Rectal smooth muscle tissue (tissue), 1 donor: ENCODE measurements at regions not wholly inside any gene's neighbourhood (a gene's known extent, or its start where the extent isn't known, plus 50 kb on each side); places are given as distances from the start of the nearest gene placed in this dataset.

Source experiments
- H3K27ac ChIP-seq: one replicate; pipeline ENCODE4 v1.7.0; 2013; ENCODE audit warnings: low read depth, low read length, inconsistent platforms
- H3K27me3 ChIP-seq: one replicate; pipeline ENCODE4 v1.7.0; 2013; ENCODE audit warnings: low read length; ENCODE audit not compliant: control insufficient read depth, insufficient read depth
- H3K36me3 ChIP-seq: one replicate; pipeline ENCODE4 v1.7.0; 2013; ENCODE audit warnings: low read length; ENCODE audit not compliant: control insufficient read depth, insufficient read depth
- H3K4me1 ChIP-seq: one replicate; pipeline ENCODE4 v1.7.0; 2013; ENCODE audit warnings: low read length; ENCODE audit not compliant: control insufficient read depth, insufficient read depth
- H3K4me3 ChIP-seq: one replicate; pipeline ENCODE4 v1.7.0; 2013; ENCODE audit warnings: low read length
- H3K9ac ChIP-seq: one replicate; pipeline ENCODE4 v1.7.0; 2013; ENCODE audit warnings: low read length

DNA sequence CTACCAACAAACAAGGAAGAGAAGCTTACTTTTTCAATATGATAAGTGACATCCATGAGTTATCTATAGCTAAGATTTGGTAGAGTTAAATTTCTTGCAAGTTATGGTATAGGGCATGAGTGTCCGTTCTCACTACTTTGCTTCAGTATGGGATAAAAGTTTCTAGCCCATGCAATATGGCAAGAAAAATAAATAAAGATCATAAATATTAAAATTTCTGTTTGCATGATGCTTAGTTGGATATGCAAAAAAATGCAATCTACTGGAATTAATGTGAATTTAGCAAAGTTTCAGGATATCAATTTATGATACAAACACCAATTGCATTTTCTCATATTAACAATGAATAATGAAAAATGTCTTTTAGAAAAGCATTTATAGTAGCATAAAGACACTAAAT, 148.7 kb upstream of the ADARB2 start:
- no peak overlapping the region for H3K9ac ChIP-seq
- no peaks in the 10 kb centered on the region for H3K36me3 ChIP-seq
- no peaks in the 10 kb centered on the region for H3K4me1 ChIP-seq
- no peak overlapping the region for H3K27ac ChIP-seq
- H3K4me3 ChIP-seq = no peak overlapping the region
- H3K27me3 ChIP-seq = no peaks in the 10 kb centered on the region

DNA sequence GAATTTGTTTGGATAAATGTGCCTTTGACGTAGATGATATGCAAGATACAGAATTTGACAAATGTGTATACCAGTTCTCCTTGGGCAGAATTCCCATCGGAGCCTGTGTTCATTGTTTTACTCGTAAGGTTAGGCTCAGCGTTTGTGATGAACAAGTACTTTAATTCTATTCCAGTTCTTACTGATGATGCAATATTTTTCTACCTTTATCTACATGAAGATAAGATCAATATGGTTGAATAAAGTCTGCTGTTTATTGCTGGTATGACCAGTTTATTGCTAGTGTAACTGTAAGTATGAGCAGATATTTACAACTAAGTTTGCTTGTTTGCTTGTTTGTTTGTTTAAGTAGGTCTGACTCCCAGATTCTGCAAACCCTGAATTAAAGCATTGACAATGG, 145.4 kb upstream of the ADARB2 start:
- no peaks in the 10 kb centered on the region for H3K27me3 ChIP-seq
- H3K4me3 ChIP-seq = no peak overlapping the region
- no peak overlapping the region for H3K9ac ChIP-seq
- H3K36me3 ChIP-seq = no peaks in the 10 kb centered on the region
- H3K27ac ChIP-seq = no peak overlapping the region
- no peaks in the 10 kb centered on the region for H3K4me1 ChIP-seq

- Histone ChIP-seq H3K36me3 (no peaks in the 10 kb centered on the region), H3K27ac (no peak overlapping the region), H3K4me1 (no peaks in the 10 kb centered on the region), H3K9ac (no peak overlapping the region), H3K27me3 (no peaks in the 10 kb centered on the region), H3K4me3 (no peak overlapping the region)
Measured at GRCh38 chr10:1882180-1882579, 144.9 kb upstream of the ADARB2 start.

GRCh38 chr10:1881636-1882035, 144.3 kb upstream of the ADARB2 start:
- H3K27ac ChIP-seq = no peak overlapping the region
- no peaks in the 10 kb centered on the region for H3K4me1 ChIP-seq
- no peaks in the 10 kb centered on the region for H3K27me3 ChIP-seq
- no peak overlapping the region for H3K4me3 ChIP-seq
- no peaks in the 10 kb centered on the region for H3K36me3 ChIP-seq
- H3K9ac ChIP-seq = no peak overlapping the region

DNA sequence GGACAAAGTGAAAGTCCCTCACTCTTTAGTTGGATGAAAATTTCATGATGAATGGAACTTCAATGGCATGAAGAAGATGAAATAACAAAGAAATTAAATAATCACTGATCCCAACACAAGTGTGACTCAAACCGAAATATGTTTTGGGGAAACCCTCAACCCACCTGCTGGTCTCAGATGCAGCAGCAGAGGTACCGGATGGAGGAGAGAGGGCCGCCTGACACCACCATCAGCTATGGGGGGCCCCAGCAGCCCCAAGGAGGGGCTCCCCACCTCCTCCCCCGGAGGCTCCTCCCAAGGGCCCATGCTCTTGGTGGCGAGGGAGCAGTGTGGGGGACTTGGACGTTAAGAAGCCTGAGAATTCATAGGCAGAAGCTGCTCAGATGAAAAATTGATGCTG, 137.2 kb upstream of the ADARB2 start:
- no peak overlapping the region for H3K4me3 ChIP-seq
- H3K36me3 ChIP-seq = no peaks in the 10 kb centered on the region
- H3K4me1 ChIP-seq = no peaks in the 10 kb centered on the region
- H3K9ac ChIP-seq = no peak overlapping the region
- no peaks in the 10 kb centered on the region for H3K27me3 ChIP-seq
- H3K27ac ChIP-seq = no peak overlapping the region

- Histone ChIP-seq H3K4me1 (no peaks in the 10 kb centered on the region), H3K27ac (no peak overlapping the region), H3K4me3 (no peak overlapping the region), H3K36me3 (no peaks in the 10 kb centered on the region), H3K9ac (no peak overlapping the region), H3K27me3 (no peaks in the 10 kb centered on the region)
Measured at GRCh38 chr10:1873661-1874315, 136.5 kb upstream of the ADARB2 start.

- Histone ChIP-seq H3K36me3 (no peaks in the 10 kb centered on the region), H3K9ac (no peak overlapping the region), H3K27ac (no peak overlapping the region), H3K27me3 (no peaks in the 10 kb centered on the region), H3K4me1 (no peaks in the 10 kb centered on the region), H3K4me3 (no peak overlapping the region)
Measured at GRCh38 chr10:1872151-1872726, 134.9 kb upstream of the ADARB2 start.

DNA sequence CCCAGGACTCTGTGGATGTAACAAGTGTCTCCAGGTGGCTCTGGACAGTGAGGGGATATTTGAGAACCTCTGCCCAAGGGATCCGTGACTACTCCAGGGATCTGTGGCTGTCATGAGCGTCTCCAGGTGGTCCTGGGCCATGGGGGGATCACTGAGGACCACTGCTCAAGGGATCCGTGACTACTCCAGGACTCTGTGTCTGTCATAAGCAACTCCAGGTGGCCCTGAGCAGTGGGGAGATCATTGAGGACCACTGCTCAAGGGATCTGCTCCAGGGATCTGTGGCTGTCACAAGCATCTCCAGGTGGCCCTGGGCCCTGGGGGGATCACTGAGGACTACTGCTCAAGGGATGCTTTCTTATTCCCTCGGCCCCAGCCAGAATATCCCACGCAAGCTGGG, 133.2 kb upstream of the ADARB2 start:
- Histone ChIP-seq H3K4me3 (no peak overlapping the region), H3K27me3 (no peaks in the 10 kb centered on the region), H3K36me3 (no peaks in the 10 kb centered on the region), H3K27ac (no peak overlapping the region), H3K9ac (no peak overlapping the region), H3K4me1 (no peaks in the 10 kb centered on the region)

DNA sequence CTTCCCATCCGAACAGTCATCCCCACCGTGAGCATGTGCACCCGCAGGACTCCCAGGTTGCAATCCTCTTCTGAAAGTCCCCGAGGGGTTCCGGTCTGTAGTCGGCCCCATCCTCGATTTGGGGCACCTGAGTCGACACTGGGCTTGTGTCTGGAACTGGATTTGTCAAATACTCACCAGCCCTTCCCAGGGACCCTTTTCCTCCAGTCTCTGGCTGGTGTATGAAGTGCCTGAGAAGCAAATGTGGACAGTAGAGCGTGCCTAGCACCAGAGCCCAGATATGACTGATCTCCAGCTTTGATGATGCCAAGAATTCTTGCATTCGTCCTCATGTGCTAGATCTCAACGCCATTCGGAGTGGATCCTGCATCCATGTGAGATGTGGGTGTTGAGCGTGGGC, 132.5 kb upstream of the ADARB2 start:
- no peaks in the 10 kb centered on the region for H3K36me3 ChIP-seq
- H3K9ac ChIP-seq = no peak overlapping the region
- H3K4me3 ChIP-seq = no peak overlapping the region
- no peaks in the 10 kb centered on the region for H3K27me3 ChIP-seq
- no peak overlapping the region for H3K27ac ChIP-seq
- no peaks in the 10 kb centered on the region for H3K4me1 ChIP-seq

DNA sequence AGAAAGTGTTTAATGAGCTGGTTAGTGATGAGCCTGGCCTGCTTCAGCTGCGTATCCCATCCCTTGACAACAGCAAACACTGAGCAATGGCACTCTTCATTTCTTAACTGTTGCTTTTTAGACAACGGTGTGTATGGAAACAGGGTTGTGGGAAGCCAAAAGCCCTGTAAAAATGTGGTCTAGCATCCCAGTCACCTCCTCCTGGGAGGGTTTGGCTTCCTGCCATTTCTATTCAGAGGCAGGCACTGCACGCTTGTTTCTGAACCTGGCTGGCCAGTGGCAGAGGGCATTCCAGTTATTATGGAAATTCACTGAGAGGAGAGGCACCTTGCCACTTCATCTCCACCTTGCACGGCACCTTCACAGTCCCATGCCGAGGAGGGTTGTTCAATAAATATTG, 123.0 kb upstream of the ADARB2 start:
- no peaks in the 10 kb centered on the region for H3K4me1 ChIP-seq
- H3K9ac ChIP-seq = no peak overlapping the region
- H3K36me3 ChIP-seq = no peaks in the 10 kb centered on the region
- no peak overlapping the region for H3K4me3 ChIP-seq
- no peak overlapping the region for H3K27ac ChIP-seq
- no peaks in the 10 kb centered on the region for H3K27me3 ChIP-seq

- H3K27me3 ChIP-seq = no peaks in the 10 kb centered on the region
- no peak overlapping the region for H3K9ac ChIP-seq
- H3K36me3 ChIP-seq = no peaks in the 10 kb centered on the region
- H3K4me1 ChIP-seq = no peaks in the 10 kb centered on the region
- H3K4me3 ChIP-seq = no peak overlapping the region
- no peak overlapping the region for H3K27ac ChIP-seq
Measured at GRCh38 chr10:1858547-1858946, 121.2 kb upstream of the ADARB2 start.

DNA sequence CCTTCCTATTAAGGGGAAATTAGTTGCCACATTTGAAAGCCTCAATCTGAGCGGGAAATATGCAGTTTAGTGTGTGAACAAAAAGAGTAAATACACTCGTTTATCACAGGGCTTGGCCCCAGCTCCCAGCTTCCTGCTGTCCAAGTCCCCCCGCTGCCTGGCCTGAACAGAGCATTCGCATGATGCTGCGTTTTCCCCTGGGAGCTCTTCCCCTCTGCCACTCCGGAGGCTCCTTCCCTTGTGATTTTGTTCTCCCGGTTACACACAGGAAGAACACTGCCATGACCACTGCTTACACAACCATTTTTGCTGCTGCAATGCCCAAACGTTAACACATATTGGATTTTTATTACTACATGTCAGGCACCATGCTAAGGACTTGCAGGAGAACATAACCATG, 120.7 kb upstream of the ADARB2 start:
- Histone ChIP-seq H3K36me3 (no peaks in the 10 kb centered on the region), H3K4me3 (no peak overlapping the region), H3K9ac (no peak overlapping the region), H3K27me3 (no peaks in the 10 kb centered on the region), H3K4me1 (no peaks in the 10 kb centered on the region), H3K27ac (no peak overlapping the region)

DNA sequence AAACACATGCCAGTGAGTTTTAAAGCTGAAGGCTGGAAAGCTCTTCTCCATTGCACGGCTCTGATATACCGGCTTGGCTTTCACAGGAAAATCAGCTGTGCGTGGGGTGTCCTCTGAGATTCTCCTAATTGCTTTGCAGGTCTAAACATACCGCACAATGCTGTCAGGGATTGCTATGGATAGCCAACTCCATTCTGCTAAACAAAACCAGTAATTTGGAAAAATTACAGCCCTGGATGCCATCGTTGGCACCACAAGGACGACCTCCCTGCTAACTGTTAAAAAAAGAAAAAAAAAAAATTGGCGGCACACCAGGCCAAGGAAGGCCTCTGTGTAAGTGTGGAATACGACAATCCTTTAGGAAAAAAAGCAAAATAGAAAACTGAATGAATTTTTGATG, 118.6 kb upstream of the ADARB2 start:
- H3K27me3 ChIP-seq = no peaks in the 10 kb centered on the region
- H3K4me3 ChIP-seq = no peak overlapping the region
- H3K36me3 ChIP-seq = no peaks in the 10 kb centered on the region
- no peak overlapping the region for H3K9ac ChIP-seq
- no peak overlapping the region for H3K27ac ChIP-seq
- no peaks in the 10 kb centered on the region for H3K4me1 ChIP-seq
